BJ (cell line): ENCODE measurements at regions not wholly inside any gene's neighbourhood (a gene's known extent, or its start where the extent isn't known, plus 50 kb on each side); places are given as distances from the start of the nearest gene placed in this dataset.

Experiments used
- CTCF ChIA-PET: fragments of 350-600 bp; formaldehyde crosslinking; extraction: SDS; loops from one replicate; lab custom pipeline; 2021; ENCODE audit warnings: antibody characterized with exemption, inconsistent platforms; lab: Yijun Ruan, JAX
- POLR2A ChIA-PET: fragments of 300-600 bp; sonication (Branson Sonifier 250); formaldehyde crosslinking; extraction: SDS; loops from one replicate; lab custom pipeline; 2021; ENCODE audit warnings: antibody characterized with exemption; lab: Charles Lee
- DNase-seq: peaks from one replicate; pipeline ENCODE4 v3.0.0-alpha.2; 2011; ENCODE audit warnings: low read depth
- H3K27me3 ChIP-seq: 2 replicates; pipeline ENCODE4 v1.6.0; 2011; ENCODE audit warnings: low read length; ENCODE audit not compliant: control insufficient read depth, insufficient read depth
- H3K36me3 ChIP-seq: 2 replicates; pipeline ENCODE4 v1.5.1; 2011; ENCODE audit warnings: low read length; ENCODE audit not compliant: control insufficient read depth, insufficient read depth
- H3K4me3 ChIP-seq: 2 replicates; pipeline ENCODE4 v1.5.1; 2011; ENCODE audit warnings: low read depth, mild to moderate bottlenecking, control low read depth, low read length
- CTCF ChIP-seq: IDR thresholded peaks from 2 replicates; pipeline ENCODE4 v1.5.1; 2011; ENCODE audit warnings: low read depth, mild to moderate bottlenecking, control low read depth, inconsistent platforms, low read length, moderate library complexity; ENCODE audit not compliant: insufficient read depth

- TF ChIP-seq CTCF: no peak
- Histone ChIP-seq H3K27me3 (no peaks in the 10 kb centered on the region), H3K4me3 (no peak overlapping the region), H3K36me3 (no peaks in the 10 kb centered on the region)
- CTCF ChIA-PET: interaction anchor here (0.6 kb wide), 1 partner anchor 107 kb away, joined by 3 read pairs; no protein-coding TSS in a partner anchor
- no peak for DNase-seq
- POLR2A ChIA-PET: no interaction called here
Observed at GRCh38 chr4:122041312-122041711, 89.5 kb upstream of the TRPC3 start.

GRCh38 chr4:122038896-122039295, 87.0 kb upstream of the TRPC3 start:
- POLR2A ChIA-PET: no interaction called here
- CTCF ChIA-PET: no interaction called here
- no peaks in the 10 kb centered on the region for H3K36me3 ChIP-seq
- no peak overlapping the region for H3K4me3 ChIP-seq
- no peak for TF ChIP-seq CTCF
- DNase-seq: no peak
- no peaks in the 10 kb centered on the region for H3K27me3 ChIP-seq

- H3K27me3 ChIP-seq: no peaks in the 10 kb centered on the region
- ChIA-PET CTCF (interaction anchor here (0.7 kb wide), 1 partner anchor 32 kb away, joined by 3 read pairs; no protein-coding TSS in a partner anchor), POLR2A (interaction anchor here (0.8 kb wide), 1 partner anchor 372 kb away, joined by 3 read pairs; no protein-coding TSS in a partner anchor)
- H3K36me3 ChIP-seq: no peaks in the 10 kb centered on the region
- no peak for TF ChIP-seq CTCF
- no peak overlapping the region for H3K4me3 ChIP-seq
- no peak for DNase-seq
Observed at GRCh38 chr4:122034619-122035018, 82.8 kb upstream of the TRPC3 start.

- no peak for TF ChIP-seq CTCF
- ChIA-PET CTCF (interaction anchor here (1.3 kb wide), 1 partner anchor 19 kb away, joined by 3 read pairs; no protein-coding TSS in a partner anchor), POLR2A (no interaction called here)
- H3K4me3 ChIP-seq: no peak overlapping the region
- DNase-seq: no peak
- H3K27me3 ChIP-seq: no peaks in the 10 kb centered on the region
- H3K36me3 ChIP-seq: no peaks in the 10 kb centered on the region
Observed at GRCh38 chr4:122027203-122027602, 75.3 kb upstream of the TRPC3 start.

DNA sequence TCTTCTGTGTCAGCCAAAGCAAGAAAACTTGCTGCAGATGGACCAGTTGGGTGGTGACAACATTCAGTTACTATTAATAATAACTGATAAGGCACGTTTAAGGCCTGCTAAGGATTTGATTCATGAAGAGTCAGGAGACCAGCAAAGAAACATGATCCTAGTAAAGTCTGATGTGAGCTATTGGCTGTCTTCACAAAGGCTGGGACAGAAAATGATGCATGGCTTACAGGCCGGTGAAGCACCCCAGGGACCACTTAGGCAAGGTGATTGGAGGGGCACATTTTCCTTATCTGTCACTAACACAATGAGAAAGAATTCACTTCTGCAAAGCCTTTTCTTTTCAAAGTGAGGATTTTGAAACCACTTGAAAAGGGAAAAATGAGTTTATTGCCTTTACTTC, 65.4 kb upstream of the TRPC3 start:
- Histone ChIP-seq H3K4me3 (no peak overlapping the region), H3K36me3 (no peaks in the 10 kb centered on the region), H3K27me3 (peaks cover 3% of the 10 kb centered on the region; the same call in 1 of the 2 replicates)
- DNase-seq: no peak
- no peak for TF ChIP-seq CTCF
- POLR2A ChIA-PET: no interaction called here
- CTCF ChIA-PET: no interaction called here
